Breast epithelium (tissue), 3 donors: ENCODE measurements at regions not wholly inside any gene's neighbourhood (a gene's known extent, or its start where the extent isn't known, plus 50 kb on each side); places are given as distances from the start of the nearest gene placed in this dataset.

ENCODE experiments used
- POLR2A ChIP-seq: fragments of 450-650 bp; IDR thresholded peaks from one replicate; pipeline ENCODE4 v1.6.1; 2016; ENCODE audit warnings: antibody characterized with exemption, mild to moderate bottlenecking, moderate library complexity
- POLR2AphosphoS5 ChIP-seq, 3 donors: sonication (generic); formaldehyde crosslinking; IDR thresholded peaks; one replicate each; pipeline ENCODE4 v1.6.1; 2017; ENCODE audit warnings: antibody characterized with exemption in 3 of 3

GRCh38 chr5:169460123-169460522, 123.5 kb upstream of the SPDL1 start:
- TF ChIP-seq POLR2AphosphoS5 (IDR thresholded peaks at IDR 0.05): no peak
- TF ChIP-seq POLR2A: no peak
